ENCODE measurements at regions not wholly inside any gene's neighbourhood (a gene's known extent, or its start where the extent isn't known, plus 50 kb on each side); places are given as distances from the start of the nearest gene placed in this dataset.

- no peak for DNase-seq (ENCODE audit: low read depth in 2 of 2)
These were observed 1544.5 kb upstream of the TENM3 start for GRCh38 chr4:180698550-180699195.

DNA sequence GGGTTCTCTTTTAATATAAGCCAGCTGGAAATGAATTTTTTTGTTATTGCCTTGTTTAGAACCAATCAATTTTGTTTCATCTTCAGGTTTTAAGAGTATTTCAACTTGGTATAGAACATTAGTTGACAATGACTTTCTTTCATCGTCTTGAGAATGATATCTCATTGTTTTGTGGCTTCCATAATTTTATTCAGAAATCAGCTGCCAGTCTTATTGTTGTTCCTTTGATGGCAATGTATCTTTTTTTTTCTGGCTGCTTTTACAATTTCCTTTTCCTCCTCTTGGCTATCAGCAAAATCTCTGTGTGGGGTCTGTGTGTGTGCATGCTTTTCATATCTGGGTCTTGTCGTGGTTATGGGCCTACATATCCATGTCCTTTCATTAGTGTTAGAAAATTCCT lies 1536.4 kb upstream of the TENM3 start:
- no peak for DNase-seq (ENCODE audit: low read depth in 2 of 2)

GRCh38 chr4:180710628-180711337 lies 1532.4 kb upstream of the TENM3 start:
- DNase-seq (ENCODE audit: low read depth in 2 of 2): no peak

GRCh38 chr4:180717451-180718033 lies 1525.7 kb upstream of the TENM3 start:
- DNase-seq (ENCODE audit: low read depth in 2 of 2): no peak

DNA sequence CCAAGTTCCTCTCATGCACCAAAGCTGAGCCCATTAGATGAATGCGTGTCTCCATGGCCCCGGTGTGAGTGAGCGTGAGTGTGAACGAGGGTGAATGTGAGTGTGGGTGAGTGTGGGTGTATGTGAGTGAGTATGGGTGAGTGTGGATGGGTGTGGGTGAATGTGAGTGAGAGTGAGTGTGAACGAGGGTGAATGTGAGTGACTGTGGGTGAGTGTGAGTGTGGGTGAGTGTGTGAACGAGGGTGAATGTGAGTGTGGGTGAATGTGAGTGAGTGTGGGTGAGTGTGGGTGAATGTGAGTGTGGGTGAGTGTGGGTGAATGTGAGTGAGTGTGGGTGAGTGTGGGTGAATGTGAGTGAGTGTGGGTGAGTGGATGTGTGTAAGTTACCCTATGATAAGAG lies 1521.8 kb upstream of the TENM3 start:
- DNase-seq (ENCODE audit: low read depth in 2 of 2): no peak

GRCh38 chr4:180726611-180727010 lies 1516.6 kb upstream of the TENM3 start:
- no peak for DNase-seq (ENCODE audit: low read depth in 2 of 2)

GRCh38 chr4:180727478-180727877 lies 1515.7 kb upstream of the TENM3 start:
- DNase-seq (ENCODE audit: low read depth in 2 of 2): no peak

DNA sequence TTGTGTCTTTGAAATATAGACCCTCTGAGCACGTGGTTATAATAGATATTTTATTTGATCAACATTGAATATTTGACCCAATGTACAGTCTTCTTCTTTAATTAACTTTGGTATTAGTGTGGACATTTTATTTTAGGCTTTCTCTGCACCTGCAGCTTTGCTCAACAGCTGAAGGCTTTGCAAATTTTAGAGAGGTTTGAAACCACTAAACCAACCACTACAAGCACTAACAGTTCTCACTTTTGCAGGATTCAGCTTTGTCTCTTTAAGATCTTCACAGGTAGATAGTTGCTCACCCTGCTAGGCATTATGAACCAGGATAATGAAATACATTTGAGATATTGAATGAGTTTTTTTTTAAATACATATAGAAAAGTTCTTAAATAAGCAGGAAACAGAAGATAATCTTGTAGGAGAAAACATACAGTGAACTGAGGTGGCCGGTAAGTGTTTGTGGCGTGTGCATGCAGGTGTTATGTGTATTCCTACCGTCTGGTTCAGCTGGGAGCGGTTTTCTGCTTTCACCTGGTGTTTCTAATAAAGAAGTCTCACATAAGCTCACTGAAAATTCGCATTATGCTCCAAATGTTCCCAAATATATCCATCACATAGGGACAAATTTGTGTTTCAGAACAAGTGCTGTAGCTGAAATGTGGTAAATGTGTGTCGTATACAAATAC lies 1508.3 kb upstream of the TENM3 start:
- DNase-seq (ENCODE audit: low read depth in 2 of 2): no peak

GRCh38 chr4:180741703-180742102 lies 1501.5 kb upstream of the TENM3 start:
- DNase-seq (ENCODE audit: low read depth in 2 of 2): no peak

GRCh38 chr4:180745019-180745418 lies 1498.2 kb upstream of the TENM3 start:
- no peak for DNase-seq (ENCODE audit: low read depth in 2 of 2)

DNA sequence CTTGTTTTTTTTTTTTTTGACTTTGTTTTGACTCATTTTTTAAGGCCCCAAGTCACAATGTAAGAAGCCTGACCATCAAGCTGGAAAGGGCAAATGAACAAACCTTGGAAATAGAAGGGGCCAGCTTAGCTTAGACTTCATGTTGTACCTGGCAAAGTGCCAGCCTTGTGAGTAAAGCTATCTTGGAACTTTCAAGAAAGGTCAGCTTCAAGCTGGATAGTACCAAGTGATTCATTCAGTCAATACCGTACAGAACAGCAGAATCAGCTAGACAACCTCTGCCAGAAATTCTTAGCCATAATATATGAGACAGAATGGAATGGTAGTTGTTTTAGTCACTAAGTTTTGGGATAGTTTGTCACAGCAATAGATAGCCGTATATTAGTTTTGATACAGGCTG lies 1492.2 kb upstream of the TENM3 start:
- DNase-seq (ENCODE audit: low read depth in 2 of 2): no peak

DNA sequence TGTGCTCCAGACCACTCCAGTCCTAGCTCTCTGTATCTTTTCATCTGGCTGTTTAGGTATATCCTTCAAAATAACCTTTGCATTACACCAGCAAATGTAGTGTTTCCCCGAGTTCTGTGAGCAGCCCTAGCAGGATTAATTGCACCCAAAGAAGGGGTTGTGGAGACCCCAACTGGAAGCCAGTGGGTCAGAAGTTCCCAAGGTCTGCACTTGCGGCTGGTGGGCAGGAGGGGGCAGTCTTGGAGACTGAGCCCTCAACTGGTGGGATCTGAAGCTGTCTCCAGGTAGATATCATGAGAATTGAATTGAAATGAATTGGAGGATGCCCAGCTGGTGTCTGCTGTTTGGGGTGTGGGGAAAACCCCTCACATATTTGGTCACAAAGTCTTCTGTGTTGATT lies 1485.3 kb upstream of the TENM3 start:
- no peak for DNase-seq (ENCODE audit: low read depth in 2 of 2)

DNA sequence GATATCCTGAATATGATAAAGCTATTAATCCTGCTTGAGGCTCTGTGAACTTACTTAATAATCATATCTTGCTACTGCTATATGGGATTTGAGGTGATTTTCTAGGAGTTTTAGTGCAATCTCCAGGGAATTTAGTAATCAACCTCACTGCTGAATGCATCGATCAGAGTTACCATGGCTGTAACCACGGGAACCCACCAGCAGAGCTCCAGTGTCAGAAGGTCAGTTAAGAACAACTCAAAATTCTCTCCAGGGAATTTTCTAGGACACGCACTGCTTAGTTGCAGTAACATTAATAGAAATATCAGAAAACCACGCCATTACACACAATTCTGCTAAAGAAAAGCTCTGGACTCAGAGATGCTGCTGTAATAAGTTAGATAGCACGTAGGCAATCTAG lies 1477.2 kb upstream of the TENM3 start:
- DNase-seq (ENCODE audit: low read depth in 2 of 2): no peak

- no peak for DNase-seq (ENCODE audit: low read depth in 2 of 2)
These were observed 1476.1 kb upstream of the TENM3 start for GRCh38 chr4:180766944-180767729.

DNA sequence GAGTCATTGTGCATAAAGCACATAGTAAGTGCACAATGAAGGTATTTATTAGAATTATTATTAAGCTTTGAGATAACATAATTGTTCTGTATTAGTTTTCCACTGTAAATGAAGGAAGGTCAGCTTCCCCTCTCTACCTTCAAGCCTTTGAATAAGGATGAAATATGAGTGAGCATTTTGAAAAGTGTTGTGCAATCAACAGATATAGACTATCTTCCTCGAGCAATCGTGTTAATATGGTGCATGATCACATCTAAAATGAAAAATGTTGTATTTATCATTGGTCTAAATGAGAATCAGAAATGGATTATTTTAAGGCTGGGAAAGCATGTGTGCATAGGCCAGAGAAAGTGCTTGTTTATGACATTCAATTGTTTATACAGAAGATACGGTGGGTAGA lies 1474.6 kb upstream of the TENM3 start:
- DNase-seq (ENCODE audit: low read depth in 2 of 2): no peak

- DNase-seq (ENCODE audit: low read depth in 2 of 2): no peak
These were observed 1473.4 kb upstream of the TENM3 start for GRCh38 chr4:180769791-180770190.

DNA sequence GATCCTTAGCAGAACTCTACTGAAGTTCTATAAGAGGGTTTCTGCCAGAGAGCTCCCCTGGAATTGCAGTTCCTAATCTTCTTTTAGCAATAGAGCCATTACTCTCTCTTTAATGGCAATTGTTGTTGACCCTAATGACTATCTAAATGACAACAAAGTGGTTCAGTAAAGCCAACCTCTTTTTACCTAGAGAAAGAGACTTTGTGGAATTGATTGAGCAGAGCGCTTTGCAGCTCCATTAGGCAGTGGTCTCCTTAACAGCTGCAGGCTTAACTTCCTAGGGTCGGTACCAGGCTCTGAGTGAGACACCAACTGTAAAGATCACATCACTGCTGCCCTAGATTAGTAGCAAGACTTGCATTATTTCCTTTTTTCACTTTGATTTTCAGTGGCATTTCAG lies 1472.9 kb upstream of the TENM3 start:
- DNase-seq (ENCODE audit: low read depth in 2 of 2): no peak

DNA sequence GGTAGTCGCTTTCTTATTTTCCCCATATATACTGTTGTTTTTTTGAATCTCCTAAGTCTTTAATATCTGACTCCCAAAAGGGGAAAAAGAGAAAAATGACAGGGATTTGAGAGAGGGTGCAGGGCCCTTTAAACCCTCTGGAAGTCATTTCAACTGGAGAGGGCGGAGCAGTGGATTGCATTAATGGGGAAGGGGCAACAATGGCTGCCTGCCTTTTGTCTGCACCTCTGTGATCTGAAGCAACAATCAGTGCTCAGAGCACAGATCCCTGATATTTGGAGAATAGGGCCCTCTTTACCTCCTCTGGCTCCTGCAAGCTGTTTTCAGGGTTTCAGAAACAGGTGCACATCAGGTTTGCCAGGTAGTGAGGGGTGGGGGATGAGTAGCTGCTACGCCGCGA lies 1458.3 kb upstream of the TENM3 start:
- no peak for DNase-seq (ENCODE audit: low read depth in 2 of 2)

DNA sequence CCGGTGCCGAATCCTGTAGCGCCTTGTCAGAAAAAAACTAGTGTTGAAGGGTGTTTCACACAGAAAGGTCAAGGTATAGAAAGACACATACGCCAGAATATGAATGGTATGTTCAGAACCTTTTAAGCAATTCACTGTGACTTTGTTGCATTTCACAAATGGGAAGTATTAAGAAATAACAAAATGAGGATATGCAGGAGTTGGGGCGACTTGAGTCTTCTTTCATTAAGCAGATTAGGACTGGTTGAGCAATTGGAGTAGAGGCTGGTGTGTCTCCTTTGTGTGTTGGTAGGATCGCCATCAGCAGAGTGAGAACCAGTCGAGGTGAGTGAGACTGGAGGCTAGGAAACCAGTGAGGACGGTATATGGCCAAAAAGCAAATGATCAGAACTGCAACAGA lies 1454.5 kb upstream of the TENM3 start:
- DNase-seq (ENCODE audit: low read depth in 2 of 2): no peak

- DNase-seq (ENCODE audit: low read depth in 2 of 2): no peak
These were observed 1453.3 kb upstream of the TENM3 start for GRCh38 chr4:180789929-180790328.

DNA sequence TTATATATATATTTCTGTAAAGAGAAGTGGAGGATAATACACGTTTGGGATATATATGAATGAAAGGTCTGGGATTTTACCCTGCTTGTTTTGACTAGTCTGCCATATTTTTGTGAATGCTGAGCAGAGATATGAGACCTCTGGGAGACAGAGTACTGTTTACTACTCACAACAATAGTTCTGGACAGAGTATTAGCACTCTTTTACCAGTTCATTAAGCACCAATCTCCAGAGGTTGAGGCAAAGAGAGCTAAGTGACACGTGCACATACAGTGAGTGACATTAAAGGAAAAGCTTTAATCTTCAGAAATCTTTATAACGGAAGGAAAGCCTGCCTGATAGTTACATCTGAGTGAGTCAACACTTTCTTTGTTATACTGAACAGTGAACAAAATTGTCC lies 1452.7 kb upstream of the TENM3 start:
- no peak for DNase-seq (ENCODE audit: low read depth in 2 of 2)

DNA sequence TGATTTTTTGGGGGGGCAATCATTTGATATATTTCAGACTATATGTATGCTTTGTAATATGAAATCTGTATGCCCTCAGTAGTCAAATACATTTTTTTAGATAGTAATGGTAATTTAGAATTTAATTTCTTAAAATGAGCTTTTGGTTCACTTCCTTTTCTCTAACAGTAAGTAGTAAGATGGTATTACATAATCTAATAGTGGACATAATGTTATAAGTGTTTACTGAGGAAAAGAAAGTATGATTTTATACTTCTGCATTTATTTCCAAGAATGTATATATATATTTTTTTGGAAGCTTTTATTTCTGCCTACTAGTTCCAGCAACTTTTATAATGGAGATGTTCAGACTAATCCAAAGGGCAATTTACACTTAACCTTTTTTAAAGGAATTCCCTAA lies 1450.7 kb upstream of the TENM3 start:
- no peak for DNase-seq (ENCODE audit: low read depth in 2 of 2)
